ENCODE measurements at regions not wholly inside any gene's neighbourhood (a gene's known extent, or its start where the extent isn't known, plus 50 kb on each side); places are given as distances from the start of the nearest gene placed in this dataset.

GRCh38 chr20:58043236-58044140 lies 185.0 kb downstream of the ANKRD60 start:
- no peak for ATAC-seq
- no peak for DNase-seq (ENCODE audit: low spot score)
- Mint-ChIP-seq H3K27ac (peak overlapping the region; percentile 39; the same call in 1 of the 2 replicates), H3K4me1 (peaks cover 28% of the 10 kb centered on the region), H3K36me3 (ENCODE audit: low read depth) (no peaks in the 10 kb centered on the region), H3K27me3 (ENCODE audit: insufficient read depth, low read depth, poor library complexity) (peaks cover 9% of the 10 kb centered on the region), H3K4me3 (no peak overlapping the region), H3K9me3 (0 out of 3 replicates have a peak, but pooled peaks cover 3% of the 10 kb centered on the region)
- Histone ChIP-seq H3K4me2 (no peak overlapping the region), H3K36me3 (ENCODE audit: insufficient read depth) (no peaks in the 10 kb centered on the region), H3K79me2 (replicated peaks; ENCODE audit: insufficient read depth) (no peaks in the 10 kb centered on the region), H3K9me2 (ENCODE audit: insufficient read depth) (no peaks in the 10 kb centered on the region), H3F3A (replicated peaks; ENCODE audit: low read depth) (no peaks in the 10 kb centered on the region), H3K27me3 (ENCODE audit: insufficient read depth) (no peaks in the 10 kb centered on the region), H3K27ac (ENCODE audit: low read depth) (no peak overlapping the region), H3K4me1 (ENCODE audit: insufficient read depth) (peaks cover 17% of the 10 kb centered on the region), H2AFZ (peak overlapping the region; percentile 47; the same call in 1 of the 2 replicates), H4K20me1 (replicated peaks; ENCODE audit: insufficient read depth) (no peaks in the 10 kb centered on the region), H3K4me3 (no peak overlapping the region)
- TF ChIP-seq ETS1 (IDR thresholded peaks at IDR 0.05) (no peak), CREB1 (CRISPR knock-in tag; IDR thresholded peaks at IDR 0.05; ENCODE audit: low read depth) (no peak), EZH2 (IDR thresholded peaks at IDR 0.05; ENCODE audit: low read depth, unreplicated experiment) (no peak), ZNF462 (CRISPR knock-in tag; IDR thresholded peaks at IDR 0.05) (no peak), POLR2AphosphoS5 (IDR thresholded peaks at IDR 0.05; ENCODE audit: low read depth) (no peak), ZNF331 (CRISPR knock-in tag; IDR thresholded peaks at IDR 0.05; ENCODE audit: low read depth) (no peak), NANOG (IDR thresholded peaks at IDR 0.05; ENCODE audit: borderline replicate concordance) (no peak), ZNF114 (CRISPR knock-in tag; IDR thresholded peaks at IDR 0.05) (no peak)
